ENCODE measurements at regions not wholly inside any gene's neighbourhood (a gene's known extent, or its start where the extent isn't known, plus 50 kb on each side); places are given as distances from the start of the nearest gene placed in this dataset.

GRCh38 chr1:201612645-201613044 lies 73.7 kb downstream of the NAV1 start:
- no peak for DNase-seq

GRCh38 chr1:201614262-201615015 lies 75.5 kb downstream of the NAV1 start:
- no peak for DNase-seq

GRCh38 chr1:201617157-201617556 lies 78.2 kb downstream of the NAV1 start:
- DNase-seq, result no peak

GRCh38 chr1:201618389-201618788 lies 79.5 kb downstream of the NAV1 start:
- no peak for DNase-seq

GRCh38 chr1:201618905-201619304 lies 80.0 kb downstream of the NAV1 start:
- no peak for DNase-seq

GRCh38 chr1:201619513-201619912 lies 80.6 kb downstream of the NAV1 start:
- DNase-seq, result no peak

- DNase-seq, result no peak
Measured at GRCh38 chr1:201622353-201622752, 83.4 kb downstream of the NAV1 start.

GRCh38 chr1:201622824-201623223 lies 83.9 kb downstream of the NAV1 start:
- DNase-seq, result no peak

- DNase-seq, result no peak
Measured at GRCh38 chr1:201624741-201625225, 85.9 kb downstream of the NAV1 start.

- no peak for DNase-seq
Measured at GRCh38 chr1:201625226-201625761, 86.4 kb downstream of the NAV1 start.

GRCh38 chr1:201625851-201626251 lies 86.9 kb downstream of the NAV1 start:
- no peak for DNase-seq

- no peak for DNase-seq
Measured at GRCh38 chr1:201626629-201627275, 87.8 kb downstream of the NAV1 start.

- DNase-seq, result peak; percentile 21 to 95 (median 88)
Measured at GRCh38 chr1:201628490-201628889, 89.6 kb downstream of the NAV1 start.

- DNase-seq, result peak in 1 of 3 experiments; percentile 37
Measured at GRCh38 chr1:201630582-201630981, 91.7 kb downstream of the NAV1 start.

- DNase-seq, result peak in 2 of 3 experiments; percentile 14 to 43
Measured at GRCh38 chr1:201631037-201631436, 92.1 kb downstream of the NAV1 start.

GRCh38 chr1:201632364-201632952 lies 93.5 kb downstream of the NAV1 start:
- no peak for DNase-seq

- no peak for DNase-seq
Measured at GRCh38 chr1:201633297-201633696, 94.4 kb downstream of the NAV1 start.

GRCh38 chr1:201633811-201634210 lies 94.9 kb downstream of the NAV1 start:
- DNase-seq, result peak; percentile 17 to 74 (median 53)

- no peak for DNase-seq
Measured at GRCh38 chr1:201634261-201634660, 95.3 kb downstream of the NAV1 start.

GRCh38 chr1:201636097-201636496 lies 97.2 kb downstream of the NAV1 start:
- no peak for DNase-seq

GRCh38 chr1:201636510-201636971 lies 97.6 kb downstream of the NAV1 start:
- DNase-seq, result no peak

- DNase-seq, result peak in 1 of 3 experiments; percentile 22
Measured at GRCh38 chr1:201637282-201638079, 98.6 kb downstream of the NAV1 start.

GRCh38 chr1:201639391-201639790 lies 100.5 kb downstream of the NAV1 start:
- no peak for DNase-seq

Data from NCI-H1417 (cell line).